Muscle of back (tissue), 3 donors: ENCODE measurements at regions not wholly inside any gene's neighbourhood (a gene's known extent, or its start where the extent isn't known, plus 50 kb on each side); places are given as distances from the start of the nearest gene placed in this dataset.

Source experiments
- DNase-seq, 3 donors: peaks; one replicate each; pipeline versions ENCODE4 v3.0.0 to v3.0.0-alpha.2; 2013

DNA sequence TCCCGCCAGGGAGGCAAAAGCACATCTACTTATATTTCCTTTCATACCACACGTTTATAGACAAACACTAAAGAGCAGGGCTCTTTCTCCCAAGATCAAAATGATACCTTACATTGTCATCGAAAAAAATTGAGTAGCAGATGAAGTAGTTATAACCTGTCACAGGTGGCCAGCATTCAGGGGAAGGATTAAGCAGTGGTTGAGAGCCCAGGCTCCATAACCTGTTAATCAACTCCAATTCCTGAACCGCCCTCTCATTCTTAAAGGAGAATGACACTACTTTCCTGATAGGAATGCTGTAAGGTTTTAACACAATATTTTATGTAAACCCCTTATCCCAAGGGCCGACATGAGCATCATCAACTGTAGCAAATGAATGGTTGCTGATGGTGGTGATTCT lies 268.9 kb upstream of the KCNIP4 start:
- DNase-seq, result no peak

DNA sequence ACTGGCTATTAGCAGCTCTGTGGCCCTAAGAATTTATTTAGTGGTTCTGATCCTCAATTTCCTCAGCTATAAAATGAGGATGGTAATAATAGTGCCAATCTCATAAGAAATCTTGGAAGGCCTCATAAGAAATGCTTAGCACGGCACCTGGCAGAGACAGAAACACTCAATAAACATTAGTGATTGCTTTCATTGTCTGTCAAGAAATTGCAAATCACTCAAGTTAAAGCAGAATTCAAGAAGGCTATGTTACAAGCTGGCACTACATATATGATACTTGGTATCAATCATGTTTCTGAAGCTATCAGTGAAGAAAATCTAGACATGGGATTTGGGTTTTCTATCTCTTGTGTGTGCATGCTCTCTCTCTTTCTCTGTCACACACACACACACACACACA lies 267.7 kb upstream of the KCNIP4 start:
- DNase-seq, result no peak

DNA sequence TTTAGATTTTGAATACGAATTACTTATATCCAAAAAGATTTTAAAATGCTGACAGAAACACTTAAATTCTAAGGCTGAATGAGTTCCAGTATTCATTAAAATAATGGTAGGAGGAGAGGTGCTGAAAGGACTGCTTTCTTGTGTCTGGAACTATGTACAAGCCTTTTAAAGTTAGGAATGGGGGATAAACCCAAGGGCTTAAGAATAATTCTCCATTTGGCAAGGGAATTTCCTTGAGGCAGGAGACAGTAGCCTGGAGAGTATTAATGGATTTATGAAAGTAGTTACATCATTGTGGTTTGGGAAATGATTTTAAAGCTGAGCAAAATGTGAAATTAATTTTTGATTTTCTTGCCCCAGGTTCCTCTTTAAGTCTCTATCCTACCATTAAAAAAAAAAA lies 266.5 kb upstream of the KCNIP4 start:
- peak; percentile 43 to 79 (median 48) for DNase-seq

DNA sequence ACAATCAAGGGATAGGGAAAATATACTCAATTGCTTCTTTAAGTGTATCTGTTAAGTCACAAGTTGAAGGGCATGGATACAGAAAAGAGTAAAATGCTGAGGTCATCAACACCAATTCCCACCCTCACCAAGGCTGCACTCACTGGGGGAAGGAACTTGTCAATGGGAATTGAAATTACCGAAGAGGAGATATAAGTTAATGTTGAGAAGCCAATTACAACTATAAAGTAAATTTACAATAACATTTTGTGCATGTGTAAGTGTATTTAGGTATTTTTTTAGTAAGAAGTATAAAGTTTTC lies 255.1 kb upstream of the KCNIP4 start:
- no peak for DNase-seq

DNA sequence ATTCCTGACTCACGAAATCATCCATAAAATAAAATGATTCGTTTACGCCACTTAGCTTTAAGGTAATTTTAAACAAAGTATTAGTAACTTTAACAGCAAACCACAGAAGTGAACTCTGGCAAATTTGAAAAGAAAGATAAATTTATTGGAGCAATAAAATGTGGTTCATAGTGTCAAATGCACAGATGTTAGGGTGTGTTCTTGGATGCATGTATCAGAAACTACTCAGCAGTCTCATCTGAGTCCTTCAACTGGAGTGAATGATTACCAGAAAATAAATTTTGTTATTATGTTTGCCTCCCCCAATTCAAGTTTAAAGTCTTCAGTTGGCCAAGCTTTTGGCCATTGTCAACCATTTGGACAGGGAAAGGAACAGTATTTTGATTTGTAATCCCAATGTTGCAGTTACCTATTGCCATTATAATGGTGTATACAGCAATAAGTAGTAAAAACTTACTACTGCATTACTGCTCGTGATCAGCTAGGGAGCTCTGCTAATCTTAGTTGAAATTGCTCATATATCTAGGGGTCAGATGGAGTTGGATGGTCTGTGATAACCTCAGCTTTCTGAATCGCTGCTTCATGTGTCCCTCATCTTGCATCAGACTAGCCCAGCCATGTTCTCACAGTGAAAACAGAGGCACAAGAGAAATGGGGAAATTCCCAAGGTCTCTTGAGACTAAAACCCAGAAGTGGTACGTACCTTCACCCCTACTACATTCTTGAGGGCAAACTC lies 254.6 kb upstream of the KCNIP4 start:
- DNase-seq, result peak; percentile 43 to 78 (median 59)

DNA sequence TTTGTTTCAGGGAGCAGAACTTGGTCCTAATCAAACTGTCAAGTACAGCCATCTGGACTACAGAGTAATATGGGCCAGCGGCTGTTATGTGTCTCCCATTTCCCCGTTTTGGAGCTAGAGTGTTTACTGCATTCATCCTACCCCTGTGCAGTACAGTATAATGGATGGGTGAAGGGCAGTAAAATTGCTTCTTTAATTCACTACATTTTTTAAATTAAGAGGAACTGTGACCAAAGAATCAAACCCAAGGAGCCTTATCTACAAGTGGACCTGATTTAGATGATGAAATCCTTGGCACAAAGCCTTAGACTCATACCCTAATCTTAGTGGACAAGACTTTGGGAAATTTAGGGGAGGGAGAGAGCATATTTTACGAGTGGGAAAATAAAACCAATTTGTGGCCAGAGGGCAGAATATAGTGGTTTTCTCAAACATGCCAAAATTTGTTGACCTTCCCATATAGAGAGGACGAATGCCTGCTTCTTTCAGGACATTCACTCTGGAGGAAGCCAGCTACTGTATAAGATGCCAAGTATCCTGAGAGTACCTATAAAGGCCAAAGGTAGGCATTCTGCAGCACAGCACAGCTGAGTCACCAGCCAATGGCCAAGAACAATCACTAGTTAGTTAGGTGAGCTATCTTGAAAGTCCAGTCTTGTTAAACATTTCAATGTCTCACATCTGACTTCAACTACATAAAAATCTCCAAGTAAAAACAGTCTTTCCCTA lies 253.8 kb upstream of the KCNIP4 start:
- no peak for DNase-seq

DNA sequence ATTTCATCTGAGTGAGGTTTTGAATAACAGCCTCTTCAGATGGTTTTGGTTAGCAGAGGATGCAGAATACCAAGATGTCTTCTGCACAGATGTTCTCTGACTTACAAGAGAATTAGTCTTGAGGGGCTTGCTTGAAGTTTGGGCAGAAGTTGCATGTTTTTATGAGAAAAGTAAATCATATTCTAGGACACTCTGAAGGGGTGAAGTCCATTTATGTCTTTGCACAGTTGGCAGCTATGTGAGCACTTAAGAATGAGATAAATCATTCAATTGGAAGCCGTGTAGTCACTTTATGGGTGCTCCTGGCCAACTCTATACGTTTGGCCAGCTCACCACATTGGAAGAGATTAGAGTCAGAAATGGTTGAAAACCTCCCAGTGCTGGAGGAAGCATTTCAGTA lies 252.7 kb upstream of the KCNIP4 start:
- DNase-seq, result peak; percentile 35 to 77 (median 39)

DNA sequence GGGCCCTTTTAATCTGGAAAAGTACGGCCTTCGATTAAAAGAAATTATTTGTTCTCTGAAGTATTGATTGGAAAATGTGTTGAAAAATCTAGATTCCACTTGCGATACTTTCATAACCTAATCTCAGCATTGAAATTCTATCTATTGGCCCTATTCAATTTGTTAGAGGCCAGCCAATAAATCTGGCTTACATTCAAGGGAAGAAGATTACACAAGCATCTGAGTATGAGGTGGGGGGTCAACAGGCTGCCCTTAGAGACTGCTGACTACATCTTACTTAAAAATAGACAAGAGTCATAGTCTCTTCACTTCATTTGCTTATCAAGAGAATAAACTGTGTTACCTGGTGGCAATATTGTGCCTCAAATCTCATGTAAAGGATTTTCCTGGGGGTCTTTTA lies 248.0 kb upstream of the KCNIP4 start:
- DNase-seq, result peak in 2 of 3 donors; percentile 23 to 41

DNA sequence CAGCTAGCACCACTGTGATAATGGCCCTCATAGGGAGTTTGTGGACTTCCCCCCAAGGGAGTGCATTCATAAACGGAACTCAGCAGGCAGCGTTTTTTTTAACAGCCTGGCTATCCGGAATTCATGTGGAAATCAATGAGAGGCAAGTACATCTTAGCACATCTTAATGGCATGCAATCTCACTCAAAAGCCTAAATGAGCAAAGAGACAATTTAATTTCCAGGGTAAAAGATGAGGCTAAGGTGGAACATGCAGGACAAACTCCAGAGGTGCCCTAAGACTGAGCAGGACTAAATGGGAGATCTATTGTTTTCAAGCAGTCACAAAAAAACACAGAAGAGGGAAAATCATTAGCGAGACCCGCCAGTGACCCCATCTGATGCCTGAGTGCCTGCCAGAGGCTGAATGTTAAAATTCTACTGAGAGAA lies 243.5 kb upstream of the KCNIP4 start:
- DNase-seq, result peak in 1 of 3 donors; percentile 30

DNA sequence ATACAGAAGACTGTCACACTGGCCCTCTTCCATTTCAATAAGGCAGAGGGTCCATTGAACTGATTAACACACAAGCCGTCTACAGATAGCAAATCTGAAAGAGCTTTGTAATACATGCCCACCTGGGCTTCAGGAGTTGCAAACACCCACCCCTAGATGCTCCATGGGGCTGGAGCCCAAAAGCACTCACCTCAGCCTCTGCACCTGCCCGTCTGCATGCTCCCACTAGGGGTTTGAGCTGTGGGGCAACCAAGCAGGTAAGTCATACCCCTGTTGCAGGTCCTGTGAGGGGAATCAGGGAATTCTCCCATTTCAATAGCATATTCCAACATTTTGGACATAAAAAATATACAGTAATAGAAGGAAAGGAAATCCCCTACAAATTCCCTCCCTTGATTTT lies 243.0 kb upstream of the KCNIP4 start:
- no peak for DNase-seq

DNA sequence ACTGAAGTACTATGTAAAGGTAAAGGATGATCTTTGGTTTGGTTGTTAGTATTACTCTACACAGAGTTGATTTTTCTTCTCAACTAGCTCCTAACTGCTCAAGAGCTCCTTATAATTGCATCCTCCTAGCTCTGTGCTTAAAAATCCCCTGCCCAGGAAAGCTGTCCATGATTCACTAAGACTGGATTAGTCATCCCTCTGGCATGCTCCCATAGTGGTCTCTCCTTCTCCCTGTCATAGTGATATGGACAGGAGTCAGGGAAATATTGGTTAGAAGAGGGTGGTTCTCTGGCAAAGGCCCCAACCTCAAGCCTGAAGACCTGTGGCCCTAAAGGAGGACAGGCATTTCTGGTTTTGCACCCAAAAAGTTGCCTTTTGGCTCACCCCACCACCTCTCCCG lies 242.3 kb upstream of the KCNIP4 start:
- peak in 2 of 3 donors; percentile 7 to 85 for DNase-seq

DNA sequence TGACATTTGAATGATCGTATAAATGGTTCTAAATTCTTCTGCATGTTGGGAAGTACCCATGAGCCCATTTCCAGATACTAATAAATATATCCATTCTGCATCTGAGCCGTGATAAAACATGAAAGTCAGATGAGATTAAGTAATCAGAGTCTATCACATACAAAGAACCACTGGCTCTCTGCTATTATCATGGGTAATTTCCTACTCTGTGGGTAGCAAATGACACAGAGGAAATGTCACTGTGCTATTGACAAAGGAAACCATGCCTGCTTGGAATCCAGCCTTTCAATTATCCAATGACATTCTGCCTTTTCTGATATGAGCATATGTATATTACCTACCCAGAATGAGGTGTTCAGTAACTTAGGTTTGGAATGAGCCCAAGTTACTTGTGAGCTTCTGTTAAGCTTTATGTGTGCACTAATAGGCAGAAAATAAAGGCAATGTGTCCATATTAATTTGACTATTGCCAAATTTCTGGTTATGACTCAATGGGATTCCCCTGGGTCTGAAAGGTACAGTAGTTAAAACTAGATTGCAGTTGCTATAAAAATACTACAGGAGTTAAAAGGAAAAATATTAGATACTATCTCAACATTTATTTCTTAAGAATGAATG lies 238.7 kb upstream of the KCNIP4 start:
- no peak for DNase-seq

DNA sequence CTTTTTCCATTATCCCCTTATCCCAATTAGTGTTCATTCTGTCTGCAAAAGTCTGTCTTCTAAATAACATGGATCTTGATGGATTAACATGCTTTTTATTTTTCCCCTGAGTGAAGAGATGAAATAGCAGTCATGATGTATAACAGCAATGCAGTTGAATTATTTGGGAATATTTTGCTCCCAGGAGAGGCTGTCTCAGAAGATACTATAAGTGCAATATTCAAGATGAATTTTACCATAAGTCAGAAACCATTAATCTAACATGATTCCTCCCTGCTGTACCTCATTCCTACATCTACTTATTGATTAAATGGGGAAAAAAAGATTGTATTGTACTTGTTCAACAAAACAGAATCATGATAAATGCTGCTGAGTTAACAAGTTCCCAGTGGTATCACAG lies 233.2 kb upstream of the KCNIP4 start:
- no peak for DNase-seq

DNA sequence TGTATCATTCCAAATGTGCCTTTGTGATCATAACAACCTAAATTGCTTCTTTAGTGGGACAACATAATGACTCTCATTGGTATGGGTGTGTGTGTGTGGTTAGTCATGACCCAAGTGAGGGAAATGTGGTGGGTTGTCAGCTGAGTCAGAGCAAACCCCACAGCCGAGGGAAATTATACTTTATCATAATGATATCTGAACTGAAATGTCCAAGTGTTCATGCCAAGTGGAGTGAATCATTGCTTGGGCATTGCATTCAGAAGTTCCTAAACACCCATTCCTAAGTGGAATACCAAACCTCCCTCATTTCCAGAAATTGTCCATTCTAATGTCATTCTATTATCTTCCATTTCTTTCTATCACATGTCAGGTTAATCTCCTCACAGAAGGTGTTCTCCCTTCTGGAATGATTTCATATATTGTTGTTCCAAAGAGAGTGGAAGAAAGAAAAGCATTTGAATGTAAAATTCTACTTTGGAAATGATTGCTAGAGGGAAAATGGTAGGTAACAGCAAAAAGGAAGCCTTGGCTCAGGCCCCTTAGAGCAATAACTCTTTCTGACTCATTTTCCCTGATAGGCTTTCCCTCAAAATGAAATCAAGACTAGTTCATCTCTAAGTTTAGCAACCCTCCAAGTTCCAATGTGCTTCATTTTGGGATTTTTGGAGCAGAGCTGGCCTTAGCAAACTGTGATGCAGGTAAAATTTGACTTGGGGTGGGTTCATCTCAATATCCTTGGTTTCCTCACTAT lies 230.7 kb upstream of the KCNIP4 start:
- DNase-seq, result peak in 1 of 3 donors; percentile 82

DNA sequence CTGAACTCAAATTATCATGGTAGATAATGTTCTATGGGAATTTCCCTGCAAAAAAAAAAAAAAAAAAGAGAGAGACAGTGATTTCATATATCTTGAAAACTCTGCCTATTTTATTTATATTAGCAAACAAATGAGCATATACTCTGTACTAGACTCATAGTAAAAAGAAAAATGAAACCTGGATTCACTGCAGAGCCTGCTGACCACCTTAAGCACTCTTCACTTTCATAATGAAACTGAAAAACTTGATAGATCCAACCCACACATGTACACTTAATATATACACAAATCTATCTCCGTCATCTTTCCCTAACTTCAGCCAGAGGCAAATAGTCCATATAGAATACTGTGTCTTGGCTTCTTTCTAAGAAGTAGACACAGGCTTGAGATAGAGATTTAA lies 226.1 kb upstream of the KCNIP4 start:
- DNase-seq, result no peak

DNA sequence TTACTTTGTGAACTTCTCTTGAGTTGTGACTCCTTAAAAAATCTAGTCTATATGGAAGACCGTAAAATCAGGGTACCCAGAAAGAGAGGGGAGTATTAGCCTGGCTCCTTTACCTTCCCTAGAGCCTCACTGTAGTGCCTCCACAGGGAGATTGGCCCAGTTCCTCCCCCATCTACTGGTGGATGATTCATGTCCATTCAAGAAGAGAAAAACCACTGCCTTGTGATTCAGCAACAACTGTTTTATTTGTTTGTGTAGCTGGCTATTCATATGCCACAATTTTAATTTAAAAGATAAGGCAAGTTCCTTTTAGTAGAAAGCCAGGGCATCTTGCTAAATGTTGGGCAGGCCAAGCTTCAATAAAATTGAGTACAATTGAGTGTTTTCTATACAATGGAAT lies 221.8 kb upstream of the KCNIP4 start:
- DNase-seq, result peak in 1 of 3 donors; percentile 25

DNA sequence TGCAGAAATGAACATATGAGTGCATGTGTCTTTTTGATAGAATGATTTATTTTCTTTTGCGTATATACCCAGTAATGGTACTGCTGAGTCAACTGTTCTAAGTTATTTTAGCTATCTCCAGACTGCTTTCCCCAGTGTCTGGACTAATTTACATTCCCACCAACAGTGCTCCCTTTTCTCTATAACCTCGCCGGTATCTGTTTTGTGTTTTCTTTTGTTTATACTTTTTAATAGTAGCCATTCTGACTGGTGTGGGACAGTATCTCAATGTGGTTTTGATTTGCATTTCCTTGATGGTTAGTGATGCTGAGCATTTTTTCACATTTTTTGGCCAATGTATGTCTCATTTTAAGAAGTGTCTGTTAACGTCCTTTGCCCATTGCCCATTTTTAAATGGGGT lies 218.6 kb upstream of the KCNIP4 start:
- no peak for DNase-seq

DNA sequence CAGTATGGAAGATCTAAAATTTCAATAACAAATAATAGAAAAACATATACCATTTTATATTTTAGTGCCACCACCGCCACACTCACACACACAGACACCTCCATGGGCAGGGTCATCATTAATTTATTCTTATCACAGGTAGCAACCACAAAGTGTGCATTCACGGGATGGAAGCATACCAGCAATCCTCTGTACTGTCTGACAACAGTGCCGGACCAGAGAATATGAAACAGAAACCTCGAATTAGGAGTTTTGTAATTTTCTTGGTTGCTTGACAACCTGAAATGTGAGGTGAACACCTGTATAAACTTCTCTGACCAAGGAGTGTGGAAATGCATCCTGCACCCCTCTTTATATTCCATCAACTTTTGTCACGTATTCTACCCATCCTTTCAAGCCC lies 213.9 kb upstream of the KCNIP4 start:
- DNase-seq, result no peak

DNA sequence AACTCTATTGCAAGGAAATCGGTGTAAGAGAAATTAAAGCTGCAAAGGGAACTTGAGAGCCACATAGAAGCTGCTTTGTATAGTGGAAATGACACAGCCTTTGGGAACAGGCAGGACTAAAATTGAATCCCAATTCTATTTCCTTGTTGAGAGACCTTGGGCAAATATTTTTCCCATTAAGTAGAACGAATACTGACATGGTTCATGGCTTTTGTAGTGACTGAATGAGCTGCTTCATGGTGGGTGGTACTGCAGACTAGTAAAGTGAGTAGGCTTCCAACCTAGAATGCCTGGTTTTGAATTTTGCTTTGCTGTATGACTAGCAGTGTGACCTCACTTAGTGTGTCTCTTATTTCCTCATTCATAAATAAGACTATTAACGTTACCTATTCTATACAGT lies 182.2 kb upstream of the KCNIP4 start:
- DNase-seq, result no peak

DNA sequence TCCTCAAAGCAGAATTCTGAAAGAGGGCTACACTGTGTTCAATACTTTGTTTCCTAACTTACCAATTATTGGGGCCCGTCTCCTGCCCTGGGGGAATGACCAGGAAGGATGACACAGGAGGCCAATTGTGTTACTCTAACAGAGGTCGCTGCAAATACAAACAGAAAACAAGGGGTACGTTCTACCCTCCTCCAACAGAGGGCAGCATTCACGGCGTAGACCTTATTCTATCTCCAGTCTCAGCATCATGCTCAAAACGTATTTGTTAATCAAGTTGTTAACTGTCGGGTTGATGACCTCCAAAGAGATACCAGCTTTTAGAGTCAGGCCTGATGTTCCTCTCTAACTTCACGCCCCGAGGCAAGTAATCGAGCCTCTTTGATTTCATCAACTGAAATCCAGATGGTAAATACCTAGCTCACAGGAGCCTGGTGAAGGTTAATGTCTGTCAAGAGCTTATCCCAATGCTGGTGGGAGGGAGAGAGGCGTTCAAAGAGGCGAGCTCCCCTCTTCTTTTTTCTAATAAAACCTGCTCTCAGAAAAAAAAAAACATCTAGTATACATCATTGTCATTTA lies 181.0 kb upstream of the KCNIP4 start:
- no peak for DNase-seq

DNA sequence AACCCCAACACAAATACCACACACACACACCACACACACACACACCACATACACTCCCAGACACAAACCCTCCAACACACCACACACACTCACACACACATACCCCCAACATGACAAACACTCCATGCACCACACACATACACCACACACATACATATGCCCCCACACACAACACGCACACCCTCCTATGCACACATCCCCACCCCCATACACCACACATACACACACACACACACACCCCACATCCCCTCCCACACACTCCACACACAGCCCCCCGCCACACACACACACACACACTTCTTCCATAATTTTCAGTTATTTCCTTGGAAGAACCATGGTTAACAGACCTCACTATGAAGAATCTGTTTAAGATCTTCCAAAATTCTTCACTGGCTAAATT lies 173.5 kb upstream of the KCNIP4 start:
- DNase-seq, result no peak

DNA sequence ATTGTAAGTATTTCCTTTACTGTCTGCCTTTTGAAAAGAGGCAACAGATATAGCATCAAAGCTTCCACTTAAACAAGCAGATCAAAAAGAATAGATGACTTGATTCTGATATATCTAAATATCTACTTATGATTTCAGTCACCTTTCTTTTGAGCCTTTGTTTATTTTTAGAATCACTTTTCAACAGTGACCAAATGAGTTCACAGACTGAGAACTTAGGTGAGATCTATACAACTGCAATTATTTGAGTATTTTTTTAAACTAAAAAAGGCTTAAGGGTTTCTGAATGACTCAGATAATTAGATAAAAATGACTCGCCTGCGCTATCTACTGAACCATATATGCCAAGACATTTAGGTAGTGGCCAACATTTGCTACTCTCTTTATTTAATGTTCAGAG lies 166.7 kb upstream of the KCNIP4 start:
- DNase-seq, result no peak
